GM18517 (cell line): ENCODE measurements at regions not wholly inside any gene's neighbourhood (a gene's known extent, or its start where the extent isn't known, plus 50 kb on each side); places are given as distances from the start of the nearest gene placed in this dataset.
A peak's percentile ranks its signal among the peaks of the same experiment; 100 is the strongest.

ENCODE experiments used
- ATAC-seq: cut with Tn5 transposase; IDR thresholded peaks from one replicate; pipeline ENCODE4 v1.9.1; 2021; ENCODE audit warnings: mild to moderate bottlenecking, moderate library complexity; ENCODE audit not compliant: unreplicated experiment

DNA sequence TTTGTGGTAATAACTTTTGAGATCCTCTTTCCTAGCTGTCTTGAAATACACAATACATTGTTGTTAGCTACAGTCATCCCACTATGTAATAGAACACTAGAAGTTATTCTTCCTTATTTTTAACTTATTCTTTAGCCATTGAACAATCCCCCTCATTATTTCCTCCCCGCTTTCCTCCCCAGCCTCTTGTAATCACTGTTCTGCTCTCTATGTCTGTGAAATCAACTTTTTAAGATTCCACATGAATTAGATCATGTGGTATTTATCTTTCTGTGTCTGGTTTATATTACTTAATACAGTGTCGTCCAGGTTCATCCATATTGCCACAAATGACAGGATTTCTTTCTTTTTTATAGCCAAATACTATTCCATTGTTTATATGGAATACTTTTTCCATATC lies 72.9 kb downstream of the SLC10A2 start:
- no peak for ATAC-seq

DNA sequence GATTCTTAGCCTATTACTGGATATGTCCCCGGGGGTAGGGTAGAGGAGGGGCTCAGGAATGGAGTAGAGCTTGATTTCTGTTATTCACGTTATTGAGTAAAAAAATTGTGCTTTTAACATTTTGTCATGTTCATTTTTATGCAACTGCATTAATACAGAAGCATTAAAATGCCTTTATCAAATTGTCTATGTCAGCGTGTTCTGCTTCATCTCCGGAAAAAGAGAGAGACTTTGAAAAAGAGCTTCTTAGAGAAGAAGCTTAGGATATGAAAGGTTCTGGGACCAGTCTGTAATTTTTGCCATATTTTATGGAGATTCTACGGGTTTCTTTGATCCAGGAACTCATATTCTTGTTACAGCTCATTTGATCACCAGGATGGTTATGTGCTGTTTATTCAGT lies 82.0 kb downstream of the SLC10A2 start:
- no peak for ATAC-seq

DNA sequence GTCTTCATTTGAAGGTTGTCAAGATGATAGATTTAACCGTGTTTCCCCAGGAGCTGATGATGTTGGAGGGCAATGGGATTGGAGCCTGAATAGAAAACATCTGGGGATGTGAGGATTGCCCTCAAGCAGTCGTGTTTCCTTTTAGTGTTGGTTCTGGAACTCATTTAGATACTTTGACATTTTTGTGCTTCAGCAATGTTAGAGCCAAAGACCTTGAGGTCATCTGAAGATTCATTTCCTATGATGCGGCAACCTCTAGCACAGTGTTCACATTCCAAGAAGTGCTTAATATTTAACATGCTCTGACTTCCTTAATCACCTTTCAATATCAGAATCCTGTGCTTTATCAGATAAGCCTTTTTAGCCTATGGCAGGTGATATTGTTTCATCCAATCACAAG lies 82.7 kb downstream of the SLC10A2 start:
- ATAC-seq, result no peak

DNA sequence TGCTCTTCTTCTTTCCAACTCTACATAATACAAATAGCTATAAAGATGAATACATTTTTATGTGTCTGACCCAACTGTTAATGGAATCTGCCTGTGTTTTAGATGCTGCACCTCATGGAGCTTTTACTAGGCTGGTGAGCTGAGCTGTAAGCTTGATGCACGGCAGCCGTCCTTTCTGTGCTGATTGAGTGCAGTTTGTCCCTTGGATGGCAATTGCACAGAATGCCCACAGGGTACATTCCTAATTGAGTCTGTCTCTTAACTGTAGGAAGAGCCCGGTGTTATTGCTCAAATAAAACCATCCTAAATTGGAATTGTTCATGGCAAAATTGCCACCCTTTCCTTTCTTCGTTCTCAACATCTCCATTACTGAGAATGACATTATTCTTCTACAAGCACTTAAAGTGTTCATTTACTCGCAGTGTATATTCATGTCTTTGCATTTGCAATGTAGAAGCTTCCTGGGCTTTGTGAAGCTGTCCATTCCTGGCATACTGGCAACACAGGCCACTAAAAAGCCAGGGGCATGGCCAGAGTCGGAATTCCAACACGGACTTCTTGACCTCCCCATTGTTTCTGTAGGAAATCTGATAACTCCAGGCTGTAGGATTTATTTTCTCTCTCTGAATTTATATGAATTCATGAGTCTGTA lies 85.8 kb downstream of the SLC10A2 start:
- ATAC-seq, result no peak

DNA sequence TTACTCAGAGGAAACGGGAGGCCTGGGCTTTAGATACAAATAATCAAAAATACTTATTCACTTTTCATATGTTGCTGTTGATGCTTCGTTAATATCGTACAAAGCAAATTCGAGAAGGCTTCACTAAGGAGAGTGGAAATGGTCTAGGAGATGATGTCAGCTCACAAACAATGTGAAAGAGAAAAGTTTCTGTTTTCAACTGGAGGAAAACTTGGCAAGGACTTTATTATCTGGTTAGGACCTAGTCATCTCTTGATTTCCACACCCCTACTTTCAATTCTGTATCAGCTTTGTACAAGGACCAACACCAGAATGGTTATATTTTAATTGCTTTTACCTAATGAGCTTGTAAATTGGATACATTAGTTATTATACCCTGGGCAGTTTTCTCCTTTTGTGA lies 88.0 kb downstream of the SLC10A2 start:
- no peak for ATAC-seq

DNA sequence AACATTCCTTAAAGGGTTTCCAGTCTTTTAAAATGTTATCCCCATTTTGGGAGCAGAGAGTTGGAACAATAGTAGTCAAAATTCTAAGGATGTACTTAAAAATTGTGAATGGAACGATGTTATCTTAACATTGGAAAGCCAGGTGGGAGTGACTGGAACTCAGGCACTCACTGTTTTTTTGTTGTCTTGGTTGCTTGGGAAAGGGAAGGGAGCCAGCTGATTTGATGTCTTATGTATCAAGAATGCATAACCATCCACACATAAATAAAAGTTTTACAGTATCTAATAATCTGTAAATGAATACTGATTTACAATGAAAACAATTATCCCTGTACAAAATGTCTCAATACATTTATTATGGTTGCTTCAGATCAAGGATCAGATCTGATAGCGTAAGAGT lies 88.7 kb downstream of the SLC10A2 start:
- ATAC-seq, result no peak

DNA sequence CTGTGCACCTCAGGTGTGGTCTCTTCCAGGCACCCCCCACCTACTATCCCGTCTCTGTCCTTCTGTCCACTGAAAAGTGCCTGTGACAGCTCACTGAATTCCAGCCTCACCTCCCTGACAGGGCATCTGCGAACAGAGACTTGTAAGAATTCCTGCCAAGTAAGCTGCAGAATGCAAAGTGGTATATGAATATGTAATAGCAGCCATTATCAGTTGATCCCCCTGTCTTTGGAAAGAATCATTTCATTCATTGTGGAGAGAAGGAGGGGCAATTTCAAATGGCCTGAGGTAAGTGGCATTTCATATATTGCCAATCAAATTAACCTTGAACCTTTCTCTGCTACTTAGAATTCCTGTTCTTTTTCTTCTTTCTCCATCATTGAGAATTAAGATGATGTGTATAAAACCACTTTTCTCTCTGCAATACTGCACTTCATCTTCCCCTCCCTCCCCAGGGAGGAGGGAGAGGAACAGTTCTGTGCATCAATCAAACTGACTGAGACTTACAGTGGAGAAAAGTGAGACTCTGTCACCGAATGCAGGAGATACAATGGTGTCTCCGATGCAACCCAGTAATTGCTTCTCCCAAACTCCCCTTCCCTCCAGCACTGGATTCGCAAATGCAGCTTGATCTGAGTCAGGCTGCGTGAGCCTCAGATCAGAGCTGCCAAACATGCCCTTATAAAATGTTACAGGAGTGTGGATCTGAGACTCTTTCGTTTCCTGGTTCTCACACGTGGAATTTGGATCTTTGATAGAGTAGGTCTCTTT lies 91.7 kb downstream of the SLC10A2 start:
- no peak for ATAC-seq

DNA sequence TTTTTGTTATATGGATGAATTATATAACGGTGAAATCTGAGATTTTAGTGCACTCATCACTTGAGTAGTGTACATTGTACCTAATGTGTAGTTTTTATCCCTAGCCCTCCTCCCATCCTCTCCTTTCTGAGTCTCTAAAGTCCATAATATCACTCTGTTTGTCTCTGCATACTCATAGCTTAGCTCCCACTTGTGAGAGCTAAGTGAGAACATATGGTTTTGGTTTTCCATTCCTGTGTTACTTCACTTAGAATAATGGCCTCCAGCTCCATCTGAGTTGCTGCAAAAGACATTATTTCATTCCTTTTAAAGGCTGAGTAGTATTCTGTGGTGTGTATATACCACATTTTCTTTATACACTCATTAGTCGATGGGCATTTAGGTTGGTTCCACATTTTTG lies 94.0 kb downstream of the SLC10A2 start:
- ATAC-seq, result no peak

DNA sequence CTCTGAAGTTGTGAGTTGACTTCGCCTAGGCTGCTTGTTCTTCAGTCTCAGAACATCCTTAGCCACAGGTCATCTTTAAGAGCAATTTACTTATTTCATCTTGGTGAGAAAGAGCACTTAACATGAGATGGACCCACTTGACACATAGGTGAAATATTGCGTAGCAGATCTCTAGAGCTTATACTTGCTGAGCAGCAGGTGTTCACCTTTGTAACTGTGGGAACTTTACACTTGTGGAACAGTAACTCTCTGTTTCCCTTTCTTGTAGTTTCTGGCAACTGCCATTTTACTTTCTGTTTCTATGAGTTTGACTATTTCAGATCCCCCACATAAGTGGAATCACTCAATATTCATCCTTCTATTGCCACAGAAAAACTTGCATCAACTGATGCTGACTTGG lies 95.7 kb downstream of the SLC10A2 start:
- peak; percentile 99 for ATAC-seq

DNA sequence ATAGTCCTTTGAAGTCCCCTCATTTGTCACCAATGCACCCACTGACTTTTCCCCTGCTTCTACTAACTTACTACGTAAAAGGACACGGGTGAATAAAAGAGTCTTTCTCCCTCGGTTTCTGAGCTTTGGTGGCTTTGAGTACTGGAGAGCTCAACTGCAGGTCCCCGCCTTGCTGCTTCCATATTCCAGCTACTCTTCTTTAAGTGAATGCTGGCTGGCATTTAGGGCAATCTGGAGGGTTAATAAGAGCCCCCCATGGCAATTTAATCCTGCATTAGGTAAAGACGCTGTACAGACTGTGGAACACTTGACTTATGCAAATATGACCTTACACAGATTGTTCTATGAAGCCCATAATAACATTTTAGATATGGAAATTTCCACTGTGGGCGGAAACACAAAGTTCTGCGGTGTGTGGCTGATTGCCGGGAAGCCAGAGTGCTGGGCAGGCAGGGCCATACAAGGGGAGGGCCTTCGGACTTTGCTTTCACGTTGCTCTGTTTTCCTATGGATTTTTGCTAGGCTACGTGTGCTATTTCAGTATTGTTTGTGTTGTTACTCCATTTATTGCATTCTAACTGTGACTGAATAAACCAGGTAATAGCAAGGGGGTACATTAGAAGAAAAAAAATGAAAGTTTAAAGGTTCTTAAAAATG lies 97.5 kb downstream of the SLC10A2 start:
- ATAC-seq, result no peak

DNA sequence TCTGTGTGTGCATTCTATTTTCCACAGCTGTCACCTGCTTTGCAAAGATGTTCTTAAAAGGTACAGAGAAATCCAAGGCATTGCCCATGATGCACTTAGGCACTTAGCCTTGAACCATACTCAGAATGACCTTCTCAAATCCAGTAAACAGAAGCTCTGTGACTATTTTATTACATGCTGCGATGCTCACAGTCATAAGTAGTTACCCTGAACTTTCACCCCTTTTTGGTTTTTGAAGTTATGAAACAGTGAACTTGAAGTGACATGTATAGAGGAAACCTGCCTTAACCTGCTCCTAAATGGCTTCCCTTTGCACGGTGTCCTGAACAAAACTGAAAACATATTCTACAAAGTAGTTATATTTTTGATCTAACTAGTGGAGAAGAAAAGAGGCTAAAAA lies 100.4 kb downstream of the SLC10A2 start:
- no peak for ATAC-seq

DNA sequence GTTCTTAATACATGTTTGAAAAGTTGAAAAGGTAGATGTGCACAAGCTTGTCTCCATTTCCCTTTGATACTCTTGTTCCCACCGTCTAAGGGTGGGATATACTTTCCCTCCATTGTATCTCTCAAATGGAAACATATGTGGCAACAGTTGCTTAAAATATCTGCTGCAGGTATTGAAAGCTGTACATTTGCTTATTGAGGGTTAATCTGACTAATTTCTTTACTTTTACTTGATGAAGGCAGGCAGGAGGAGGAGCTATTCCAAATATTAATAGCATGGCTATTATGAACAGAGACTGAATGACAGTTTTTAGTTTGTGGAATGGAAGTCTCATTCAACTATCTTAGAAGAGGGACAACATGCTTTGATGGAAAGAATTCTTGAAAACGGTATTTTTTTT lies 103.8 kb downstream of the SLC10A2 start:
- no peak for ATAC-seq

DNA sequence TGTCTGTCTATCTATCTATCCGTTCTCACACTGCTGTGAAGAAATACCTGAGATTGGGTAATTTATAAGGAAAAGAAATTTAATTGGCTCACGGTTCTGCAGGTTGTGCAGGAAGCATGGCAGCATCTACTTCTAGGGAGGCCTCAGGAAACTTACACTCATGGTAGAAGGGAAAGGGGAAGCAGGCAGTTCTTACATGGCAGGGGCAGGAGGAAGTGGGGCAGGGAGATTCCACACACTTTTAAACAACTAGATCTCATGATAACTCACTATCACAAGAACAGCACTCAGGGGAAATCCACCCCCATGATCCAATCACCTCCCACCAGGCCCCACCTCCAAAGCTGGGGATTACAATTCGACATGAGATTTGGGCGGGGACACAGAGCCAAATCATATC lies 105.3 kb downstream of the SLC10A2 start:
- ATAC-seq, result no peak

DNA sequence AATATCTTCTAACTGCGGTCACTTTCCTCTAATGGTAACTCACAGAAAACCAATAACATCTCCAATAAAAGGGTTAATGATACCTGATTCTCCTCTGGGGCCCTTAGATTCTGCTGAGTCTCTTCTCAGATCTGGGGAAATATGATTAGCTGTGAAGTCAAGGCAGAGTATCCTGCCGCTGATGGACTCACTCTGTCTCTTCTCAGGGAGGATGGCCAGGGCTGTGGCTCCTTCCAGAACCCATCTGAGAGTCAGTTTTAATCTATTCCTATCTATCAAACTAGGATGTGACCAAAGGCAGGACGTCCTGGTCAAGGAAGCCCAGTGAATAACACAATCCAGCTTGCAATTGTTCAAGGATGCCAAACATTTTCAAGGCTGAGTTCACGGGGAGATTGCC lies 109.8 kb downstream of the SLC10A2 start:
- ATAC-seq, result no peak

DNA sequence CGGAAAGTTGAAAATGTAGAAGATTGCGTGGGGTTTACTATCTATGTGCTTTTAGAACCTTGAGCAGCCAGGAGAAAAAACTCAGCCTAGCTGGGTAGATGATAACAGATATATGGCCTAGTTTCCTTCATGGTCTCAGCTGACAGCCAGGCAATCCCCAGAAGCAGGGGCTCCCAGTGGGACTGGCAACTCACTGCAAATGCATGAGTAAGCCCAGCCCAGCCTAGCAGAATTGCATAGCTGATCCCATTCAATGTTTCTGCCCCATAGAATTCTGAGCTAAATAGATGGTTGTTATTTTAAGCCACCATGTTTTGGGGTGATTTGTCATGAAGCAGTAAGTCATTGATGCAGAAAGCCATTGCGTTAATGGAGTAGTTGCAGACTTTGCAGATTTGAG lies 108.5 kb downstream of the ERCC5 start:
- ATAC-seq, result no peak

DNA sequence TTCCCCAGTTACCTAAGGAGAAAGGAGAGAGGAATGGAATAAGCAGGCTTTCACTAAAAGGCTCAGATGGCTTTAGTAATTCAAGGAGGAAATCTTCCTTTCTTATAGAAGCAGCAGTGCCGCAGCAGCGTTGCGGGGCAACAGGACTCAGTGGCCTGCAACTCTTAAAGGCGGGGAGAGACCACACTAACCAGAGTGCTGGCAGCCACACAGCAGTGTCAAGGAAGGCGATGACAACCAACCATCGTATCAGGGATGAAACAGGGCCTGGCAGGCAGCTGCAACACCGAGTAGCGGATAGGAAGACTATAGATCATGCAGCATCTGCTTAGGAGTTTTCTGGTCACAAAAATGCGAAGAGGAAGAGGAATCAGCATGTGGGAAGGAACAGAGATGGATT lies 106.0 kb downstream of the ERCC5 start:
- no peak for ATAC-seq

DNA sequence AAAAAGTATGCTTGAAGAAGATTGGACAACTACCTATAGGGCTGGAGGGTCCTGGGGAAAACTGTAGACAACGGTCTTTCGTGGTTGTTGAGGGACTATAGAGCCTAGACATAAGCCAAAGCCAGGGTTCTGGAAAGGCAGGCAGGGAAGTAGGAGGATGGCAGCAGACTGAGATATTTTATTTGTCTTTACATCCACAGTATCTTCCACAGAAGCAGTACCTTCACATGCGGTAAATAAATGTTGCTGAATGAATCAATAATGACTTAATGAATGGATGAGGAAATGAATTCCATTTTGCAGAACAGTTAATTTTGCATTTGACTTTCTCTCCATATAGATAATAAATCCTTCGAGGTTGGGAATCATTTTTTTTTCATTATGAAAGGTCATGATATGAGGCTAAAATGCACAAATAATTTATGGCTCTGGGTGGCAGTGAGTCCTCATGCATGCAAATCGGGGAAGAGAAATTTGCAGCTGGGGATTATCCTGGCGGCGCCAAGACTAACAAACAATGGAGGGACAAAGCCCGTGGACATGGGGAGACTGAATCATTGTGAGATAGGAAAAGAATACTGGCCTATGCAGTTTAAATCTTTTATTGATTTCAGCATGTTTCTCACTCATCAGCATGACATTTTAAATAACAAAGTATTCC lies 102.0 kb downstream of the ERCC5 start:
- ATAC-seq, result no peak

DNA sequence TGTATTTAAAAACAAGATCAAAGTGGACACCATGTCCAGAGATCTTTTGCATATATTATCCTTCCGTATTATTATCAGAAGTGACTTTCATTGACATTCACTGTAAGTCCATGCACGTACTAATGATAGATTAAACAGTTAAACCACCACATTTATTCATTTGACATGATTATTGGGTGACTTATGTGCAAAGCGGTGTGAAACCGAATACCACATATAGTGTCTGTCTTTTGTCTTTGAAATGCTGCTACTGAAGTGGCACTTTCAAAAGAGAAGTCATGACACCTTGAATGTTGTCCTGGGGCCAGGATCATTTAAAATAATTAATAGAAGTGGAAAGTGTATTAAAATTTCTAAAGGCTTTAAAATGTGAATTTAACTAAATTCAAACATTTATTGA lies 100.1 kb downstream of the ERCC5 start:
- no peak for ATAC-seq

DNA sequence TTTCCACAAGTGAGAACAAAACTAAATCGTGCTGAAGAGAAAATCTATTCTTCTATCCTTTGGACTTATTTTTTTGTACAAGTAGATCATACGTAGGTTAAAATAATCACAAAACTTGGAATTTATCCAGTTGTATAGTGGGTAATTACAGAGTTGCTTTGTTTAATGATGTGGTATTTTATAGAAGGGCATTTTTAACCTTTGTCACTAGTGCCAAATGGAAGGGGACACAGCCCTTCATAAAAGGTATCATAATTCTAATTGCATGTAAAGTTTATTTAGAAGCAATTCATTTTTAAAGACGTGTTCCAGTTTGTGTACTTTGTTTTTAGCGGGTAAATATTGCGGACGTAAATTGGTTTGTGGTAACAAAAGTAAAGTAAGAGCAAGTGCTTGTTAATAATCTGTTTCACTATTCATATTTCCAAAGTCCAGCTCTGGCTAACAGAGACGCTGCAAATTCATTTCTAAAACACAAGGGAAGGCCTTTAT lies 99.5 kb downstream of the ERCC5 start:
- no peak for ATAC-seq

DNA sequence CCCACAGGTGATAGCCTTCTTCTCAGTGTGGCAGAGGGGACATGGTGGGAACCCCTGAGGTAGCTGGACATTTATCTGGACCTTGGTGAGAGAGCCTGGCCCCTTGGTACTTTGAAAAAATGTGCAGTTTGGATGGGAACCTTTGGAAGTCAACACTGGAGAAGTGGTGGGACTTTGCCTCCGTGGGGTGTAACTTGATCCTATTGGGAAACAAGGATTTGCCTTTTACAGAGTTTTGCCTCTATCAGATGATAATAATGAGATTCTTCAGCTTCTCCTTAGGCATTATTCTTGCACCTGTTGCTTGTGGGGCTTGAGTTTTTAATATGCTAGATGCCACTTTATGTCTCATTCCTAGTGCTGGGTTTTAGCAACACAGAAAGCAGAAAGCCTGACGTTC lies 99.0 kb downstream of the ERCC5 start:
- no peak for ATAC-seq

DNA sequence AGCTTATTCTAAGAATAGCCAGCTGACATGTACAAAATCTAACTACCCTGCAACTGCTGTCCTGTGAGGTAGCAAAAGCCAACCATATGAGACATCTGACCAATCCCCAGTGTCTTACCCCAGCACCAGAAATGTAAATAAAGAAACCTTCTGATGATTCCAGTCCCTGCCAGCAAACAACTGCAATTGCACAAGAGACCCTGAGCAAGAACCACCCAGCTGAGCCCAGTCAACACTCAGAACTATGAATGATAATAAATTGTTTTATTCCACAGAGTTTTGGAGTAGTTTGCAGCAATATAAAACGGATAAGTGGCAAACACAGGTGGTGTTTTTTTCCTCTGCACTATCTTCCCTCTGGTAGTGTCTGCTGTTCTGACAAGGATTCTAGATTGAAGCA lies 94.9 kb downstream of the ERCC5 start:
- ATAC-seq, result no peak

DNA sequence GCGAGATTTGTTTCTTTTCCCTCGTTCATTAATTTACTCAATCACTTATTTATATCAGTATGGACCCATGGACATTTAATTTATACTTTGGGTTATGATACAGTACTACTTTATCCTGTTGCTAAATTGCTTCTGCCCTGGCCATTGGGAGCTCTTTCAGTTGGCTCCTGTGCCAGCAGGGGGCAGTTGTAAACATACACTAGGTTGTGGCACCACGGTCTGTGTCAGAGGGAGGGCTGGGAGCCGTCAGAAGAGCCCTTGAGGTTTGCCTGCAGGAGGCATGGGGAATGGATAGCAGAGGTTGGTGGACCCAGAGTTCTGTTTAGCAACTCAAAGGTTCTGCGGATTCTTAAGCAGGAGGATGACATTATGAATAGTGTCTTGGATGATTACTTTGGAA lies 94.3 kb downstream of the ERCC5 start:
- no peak for ATAC-seq
